SK-N-MC (cell line): ENCODE measurements at regions not wholly inside any gene's neighbourhood (a gene's known extent, or its start where the extent isn't known, plus 50 kb on each side); places are given as distances from the start of the nearest gene placed in this dataset.

Source experiments
- DNase-seq: peaks from one replicate; pipeline ENCODE4 v3.0.0-alpha.2; 2011; ENCODE audit warnings: low read depth, low spot score
- H3K27ac ChIP-seq: fragments of 200-600 bp; sonication (generic); 2 replicates; pipeline ENCODE4 v1.5.1; 2016; ENCODE audit warnings: mixed run types
- H3K36me3 ChIP-seq: fragments of 200-600 bp; sonication (generic); 2 replicates; pipeline ENCODE4 v1.6.1; 2017; ENCODE audit warnings: antibody characterized with exemption, low read length, mixed read lengths; ENCODE audit not compliant: insufficient read depth
- H3K4me3 ChIP-seq: fragments of 200-600 bp; sonication (generic); 2 replicates; pipeline ENCODE4 v1.5.1; 2016
- H3K9ac ChIP-seq: fragments of 200-600 bp; sonication (generic); 2 replicates; pipeline ENCODE4 v1.8.0; 2017; ENCODE audit warnings: mixed run types, mixed read lengths; ENCODE audit not compliant: insufficient read length
- H3K9me3 ChIP-seq: fragments of 200-600 bp; sonication (generic); 2 replicates; pipeline ENCODE4 v1.6.1; 2017; ENCODE audit warnings: low read depth, mild to moderate bottlenecking, antibody characterized with exemption, low read length, moderate library complexity, mixed read lengths
- EZH2 ChIP-seq: fragments of 200-600 bp; sonication (generic); IDR thresholded peaks from one replicate; pipeline ENCODE4 v1.6.1; 2017; ENCODE audit warnings: antibody characterized with exemption
- FOXP2 ChIP-seq: optimal IDR thresholded peaks from 2 replicates; pipeline ENCODE3; 2011; ENCODE audit warnings: mild to moderate bottlenecking, moderate library complexity; ENCODE audit not compliant: insufficient read depth; ENCODE audit errors: extremely low read length, control extremely low read depth
- POLR2AphosphoS5 ChIP-seq: IDR thresholded peaks from 2 replicates; pipeline ENCODE4 v1.6.1; 2012; ENCODE audit warnings: mild to moderate bottlenecking, low read depth, low read length, borderline replicate concordance

DNA sequence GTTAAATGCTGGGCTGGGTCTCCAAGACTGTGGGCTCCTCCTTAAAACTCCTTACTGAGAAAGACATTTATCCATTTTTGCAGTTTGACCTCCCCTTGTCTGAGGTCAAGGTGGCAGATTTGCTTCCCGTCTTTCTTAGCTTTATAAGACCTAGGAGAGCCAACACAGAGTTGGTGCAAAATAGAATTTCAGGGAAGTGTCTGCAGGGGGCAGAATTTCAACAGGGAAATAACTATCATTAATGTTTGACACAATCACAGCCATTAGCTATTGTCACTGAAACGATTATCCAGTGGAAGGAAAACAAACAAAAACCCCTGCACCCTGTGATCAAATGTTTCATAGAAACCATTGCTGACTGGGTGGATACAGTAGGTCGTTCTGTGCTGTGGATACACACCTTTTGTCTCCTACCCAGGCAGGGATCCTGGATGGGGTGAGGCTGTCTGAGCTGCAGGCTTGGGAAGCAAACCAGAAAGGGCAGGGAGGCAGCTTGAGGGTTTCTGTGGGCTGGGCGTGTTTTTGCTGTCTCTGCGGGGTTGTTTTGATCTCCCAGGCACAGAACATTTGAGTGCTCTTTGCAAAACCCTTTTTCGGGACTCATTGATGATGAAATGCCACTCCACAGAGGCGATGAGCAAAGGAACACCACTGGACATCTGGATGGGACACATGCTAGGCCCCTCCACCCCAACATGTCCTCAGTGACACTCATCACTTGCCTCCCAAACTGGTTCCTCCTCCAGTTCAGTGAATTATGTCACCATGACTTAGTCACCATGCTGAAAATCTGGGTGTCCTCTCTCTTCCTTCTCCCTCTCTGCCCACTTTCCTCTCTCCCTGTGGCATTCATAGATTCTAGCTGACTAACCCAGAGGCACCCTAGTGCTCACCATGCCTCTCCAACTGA lies 94.2 kb upstream of the SERBP1 start:
- DNase-seq: no peak
- H3K9me3 ChIP-seq: no peaks in the 10 kb centered on the region
- H3K36me3 ChIP-seq: no peaks in the 10 kb centered on the region
- H3K9ac ChIP-seq: no peak overlapping the region
- no peak for TF ChIP-seq EZH2
- no peak for TF ChIP-seq POLR2AphosphoS5
- TF ChIP-seq FOXP2: no peak
- no peak overlapping the region for H3K27ac ChIP-seq
- H3K4me3 ChIP-seq: no peak overlapping the region

DNA sequence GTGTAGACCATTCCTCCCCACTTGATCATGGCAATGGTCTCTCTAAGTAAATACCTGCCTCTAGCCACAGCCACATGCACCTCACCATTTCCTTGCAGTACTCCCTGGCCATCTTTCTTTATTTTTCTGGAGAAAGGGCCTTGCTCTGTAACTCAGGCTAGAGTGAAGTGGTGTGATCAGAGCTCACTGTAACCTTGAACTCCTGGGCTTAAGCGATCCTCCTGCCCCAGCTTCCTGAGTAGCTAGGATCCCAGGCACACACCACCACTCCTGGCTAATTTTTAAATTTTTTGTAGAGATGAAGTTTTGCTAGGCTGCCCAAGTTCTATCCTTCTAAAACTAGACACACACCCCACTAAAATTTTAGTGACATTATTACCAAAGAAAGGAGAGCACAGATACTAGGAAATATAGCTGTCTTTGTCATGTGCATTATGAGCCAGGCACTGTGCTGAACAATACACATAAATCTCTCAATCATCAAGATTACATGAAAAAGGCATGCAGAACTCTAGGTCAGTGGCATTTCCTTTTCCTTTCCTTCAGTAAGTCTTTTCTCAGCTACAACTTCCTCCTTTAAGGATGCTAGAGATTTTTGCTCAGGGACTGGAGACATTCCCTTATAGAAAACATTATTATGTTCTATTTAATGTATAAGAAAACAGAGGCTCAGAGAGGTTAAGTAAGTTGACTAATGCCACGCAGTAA lies 95.0 kb upstream of the SERBP1 start:
- no peak for TF ChIP-seq EZH2
- TF ChIP-seq FOXP2: no peak
- TF ChIP-seq POLR2AphosphoS5: no peak
- H3K27ac ChIP-seq: no peak overlapping the region
- no peaks in the 10 kb centered on the region for H3K9me3 ChIP-seq
- DNase-seq: no peak
- no peak overlapping the region for H3K9ac ChIP-seq
- H3K4me3 ChIP-seq: no peak overlapping the region
- no peaks in the 10 kb centered on the region for H3K36me3 ChIP-seq

DNA sequence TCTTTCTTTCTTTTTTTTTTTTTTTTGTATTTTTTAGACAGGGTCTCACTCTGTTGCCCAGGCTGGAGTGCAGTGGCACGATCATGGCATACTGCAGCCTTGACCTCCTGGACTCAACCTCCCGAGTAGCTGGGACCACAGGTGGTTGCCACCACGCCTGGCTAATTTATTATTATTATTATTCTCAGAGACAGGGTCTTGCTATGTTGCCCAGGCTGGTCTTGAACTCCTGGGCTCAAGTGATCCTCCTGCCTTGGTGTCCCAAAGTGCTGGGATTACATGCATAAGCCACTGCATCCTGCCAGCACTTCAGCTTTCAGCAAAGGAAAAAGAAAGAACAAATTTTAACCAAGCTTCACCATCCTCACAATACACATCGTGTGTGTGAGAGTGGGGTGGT lies 97.9 kb upstream of the SERBP1 start:
- H3K4me3 ChIP-seq: no peak overlapping the region
- DNase-seq: no peak
- H3K36me3 ChIP-seq: no peaks in the 10 kb centered on the region
- no peak overlapping the region for H3K9ac ChIP-seq
- H3K27ac ChIP-seq: no peak overlapping the region
- no peak for TF ChIP-seq POLR2AphosphoS5
- no peak for TF ChIP-seq EZH2
- no peak for TF ChIP-seq FOXP2
- H3K9me3 ChIP-seq: no peaks in the 10 kb centered on the region

DNA sequence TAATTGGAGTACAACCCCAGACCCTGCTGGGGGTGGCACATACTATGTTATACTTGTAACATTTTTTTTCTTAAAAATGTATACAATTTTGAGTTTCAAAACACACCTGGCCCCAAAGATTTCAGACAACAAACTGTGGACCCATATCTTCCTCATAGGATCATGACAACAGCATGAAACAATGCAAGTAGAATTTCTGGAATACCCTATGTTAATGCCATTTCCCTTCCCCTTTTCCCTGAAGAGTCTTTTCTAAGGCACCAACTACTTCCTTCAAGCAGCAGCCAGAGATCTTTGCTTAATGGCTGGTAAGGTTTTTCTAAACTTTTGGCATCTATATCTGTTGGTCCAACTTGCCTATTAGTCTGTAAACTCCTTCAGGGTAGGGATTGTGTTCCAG lies 99.9 kb upstream of the SERBP1 start:
- H3K27ac ChIP-seq: no peak overlapping the region
- no peak overlapping the region for H3K4me3 ChIP-seq
- H3K36me3 ChIP-seq: no peaks in the 10 kb centered on the region
- TF ChIP-seq FOXP2: no peak
- no peak for TF ChIP-seq EZH2
- no peak for TF ChIP-seq POLR2AphosphoS5
- no peak for DNase-seq
- no peaks in the 10 kb centered on the region for H3K9me3 ChIP-seq
- no peak overlapping the region for H3K9ac ChIP-seq

DNA sequence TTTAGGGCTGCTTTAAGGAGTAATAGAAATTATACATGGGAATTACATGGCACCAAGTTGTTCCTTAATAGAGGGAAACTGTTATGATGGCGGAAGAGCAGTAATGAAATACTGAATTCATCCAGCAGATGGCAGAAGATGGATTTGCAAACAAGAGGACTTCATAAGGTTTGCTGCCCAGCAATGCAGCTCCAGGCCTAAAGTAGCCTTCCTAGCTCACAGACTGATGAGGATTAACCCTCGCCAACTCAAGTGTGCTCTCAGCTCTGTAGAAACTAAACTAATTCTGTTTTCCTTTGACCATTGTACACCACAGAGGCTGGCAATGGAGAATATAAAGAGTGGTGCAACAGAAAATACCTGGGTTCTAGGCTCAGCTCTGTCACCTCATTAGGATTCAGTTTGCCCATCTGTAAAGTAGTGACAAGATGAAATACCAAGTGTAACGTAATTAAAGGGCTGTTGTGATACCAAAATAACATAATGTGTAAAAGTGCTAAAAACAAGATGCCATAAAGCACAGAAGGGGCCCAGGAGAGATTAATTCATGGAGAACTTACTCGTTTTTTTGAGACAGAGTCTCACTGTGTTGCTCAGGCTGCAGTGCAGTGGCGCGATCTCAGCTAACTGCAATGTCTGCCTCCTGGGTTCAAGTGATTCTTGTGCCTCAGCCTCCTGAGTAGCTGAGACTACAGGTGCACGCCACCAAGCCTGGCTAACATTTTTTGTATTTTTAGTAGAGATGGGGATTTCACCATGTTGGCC lies 102.4 kb upstream of the SERBP1 start:
- Histone ChIP-seq H3K9me3 (no peaks in the 10 kb centered on the region), H3K27ac (no peak overlapping the region), H3K4me3 (no peak overlapping the region), H3K36me3 (no peaks in the 10 kb centered on the region), H3K9ac (no peak overlapping the region)
- no peak for TF ChIP-seq EZH2
- no peak for TF ChIP-seq FOXP2
- no peak for TF ChIP-seq POLR2AphosphoS5
- DNase-seq: peak; percentile 55

DNA sequence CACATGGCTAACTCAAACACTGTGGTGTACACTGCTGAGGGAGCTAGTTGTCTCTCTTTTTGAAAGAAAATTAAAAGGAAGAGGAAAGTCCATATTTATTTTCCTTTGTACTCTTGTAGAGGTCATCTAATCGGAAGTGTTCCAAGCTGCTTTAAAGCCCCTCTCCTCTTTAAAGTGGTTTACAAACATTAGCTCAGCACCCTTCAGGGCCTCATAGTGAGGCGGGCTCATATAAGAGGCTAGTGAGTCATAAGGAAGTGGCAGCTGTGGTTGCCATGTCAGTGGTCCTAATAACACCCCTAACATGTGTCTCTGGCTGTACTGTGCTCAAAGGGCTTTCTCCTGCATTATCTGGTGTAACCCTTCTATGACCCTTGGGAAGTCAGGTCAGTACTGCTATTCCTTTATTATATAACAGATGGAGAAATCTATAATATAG lies 104.4 kb upstream of the SERBP1 start:
- no peak overlapping the region for H3K27ac ChIP-seq
- H3K4me3 ChIP-seq: no peak overlapping the region
- no peaks in the 10 kb centered on the region for H3K36me3 ChIP-seq
- H3K9me3 ChIP-seq: no peaks in the 10 kb centered on the region
- no peak overlapping the region for H3K9ac ChIP-seq
- DNase-seq: no peak
- no peak for TF ChIP-seq POLR2AphosphoS5
- TF ChIP-seq EZH2: no peak
- TF ChIP-seq FOXP2: no peak

DNA sequence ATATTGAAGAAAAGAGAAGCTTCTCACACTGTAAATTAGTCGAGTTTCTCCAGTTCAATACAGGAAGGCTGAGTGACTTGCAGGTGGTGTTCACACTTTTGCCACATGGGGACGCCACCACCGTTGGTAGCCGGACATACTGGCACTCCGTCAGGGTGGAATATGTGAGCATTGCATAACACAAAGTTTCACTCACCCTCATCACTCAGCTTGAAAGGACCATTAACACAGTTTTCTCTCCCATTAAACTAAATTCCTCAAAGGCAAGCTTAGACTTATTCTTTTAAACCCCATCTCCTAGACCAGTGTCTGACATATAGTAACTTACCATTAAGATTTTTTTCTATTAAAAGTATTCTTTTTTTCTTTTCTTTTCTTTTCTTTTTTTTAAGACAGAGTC lies 105.3 kb upstream of the SERBP1 start:
- Histone ChIP-seq H3K9me3 (no peaks in the 10 kb centered on the region), H3K4me3 (no peak overlapping the region), H3K36me3 (no peaks in the 10 kb centered on the region), H3K9ac (no peak overlapping the region), H3K27ac (no peak overlapping the region)
- TF ChIP-seq EZH2 (no peak), FOXP2 (no peak), POLR2AphosphoS5 (no peak)
- peak; percentile 8 for DNase-seq

DNA sequence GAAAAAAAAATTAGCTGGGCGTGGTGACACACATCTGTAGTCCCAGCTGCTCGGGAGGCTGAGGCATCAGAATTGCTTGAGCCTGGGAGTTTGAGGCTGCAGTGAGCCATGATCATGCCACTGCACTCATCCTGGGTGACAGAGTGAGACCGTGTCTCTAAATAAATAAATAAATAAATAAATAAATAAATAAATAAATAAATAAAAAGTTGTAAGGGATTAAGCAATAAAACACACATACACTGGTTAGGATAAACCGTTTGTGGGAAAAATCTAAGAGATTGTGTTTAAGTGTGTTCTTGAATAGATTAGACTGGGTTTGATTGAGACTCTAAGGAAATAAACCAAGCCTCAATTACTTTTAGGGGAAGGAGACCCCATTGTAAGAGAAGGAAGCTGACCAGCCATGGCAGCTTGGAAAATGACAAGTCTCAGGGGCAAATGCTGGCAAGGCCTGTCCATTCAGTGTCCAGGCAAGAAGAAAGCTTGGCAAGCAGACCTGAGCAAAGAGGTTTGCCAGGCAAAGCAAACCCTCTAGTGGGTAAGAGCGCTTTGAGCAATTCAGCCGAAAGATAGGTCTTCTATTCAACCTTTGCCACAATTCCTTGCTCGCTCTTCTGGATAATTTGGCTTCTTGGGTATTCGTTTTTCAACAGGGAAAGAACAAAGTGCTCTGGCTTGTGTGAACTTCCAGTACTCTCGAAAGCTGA lies 106.9 kb upstream of the SERBP1 start:
- Histone ChIP-seq H3K4me3 (no peak overlapping the region), H3K9me3 (no peaks in the 10 kb centered on the region), H3K27ac (no peak overlapping the region), H3K36me3 (no peaks in the 10 kb centered on the region), H3K9ac (no peak overlapping the region)
- no peak for TF ChIP-seq EZH2
- TF ChIP-seq POLR2AphosphoS5: no peak
- DNase-seq: no peak
